Stimulated activated CD8-positive, alpha-beta memory T cell treated with anti-CD3 and anti-CD28 coated beads, Interleukin-15, amount 100 ng/mL, for 48 hours (primary cell): ENCODE measurements at regions not wholly inside any gene's neighbourhood (a gene's known extent, or its start where the extent isn't known, plus 50 kb on each side); places are given as distances from the start of the nearest gene placed in this dataset.
"Not testable (repeated sequence)": the region's sequence is repeated elsewhere in the genome, so short reads cannot be mapped to it uniquely, and the experiment has no call there.

Source experiments
- DNase-seq, 2 donors: peaks; one replicate each; pipeline ENCODE4 v3.0.0-alpha.2; 2020; ENCODE audit warnings: low read depth in 2 of 2

GRCh38 chr1:143778178-143778577 is 193.6 kb downstream of the FAM72C start:
- not testable (repeated sequence) for DNase-seq

DNA sequence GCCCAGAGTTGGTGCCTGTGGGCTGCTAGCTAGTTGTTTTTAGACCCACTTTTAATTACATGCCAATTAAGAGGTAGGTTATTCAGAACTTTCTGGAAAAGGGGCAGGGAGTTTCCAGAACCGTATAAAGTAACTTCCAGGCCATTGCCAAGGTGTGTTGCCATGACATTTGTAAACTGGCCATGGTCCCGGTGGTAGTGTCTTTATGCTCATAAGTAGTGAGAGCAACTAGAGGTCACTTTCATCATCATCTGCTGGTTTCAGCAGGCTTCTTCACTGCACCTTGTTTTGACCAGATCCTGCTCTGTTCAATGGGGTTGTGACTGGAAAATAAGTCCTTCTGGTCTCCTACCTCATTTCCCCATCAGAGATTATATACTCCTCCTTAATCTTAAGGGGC is 207.0 kb downstream of the FAM72C start:
- not testable (repeated sequence) for DNase-seq

- not testable (repeated sequence) for DNase-seq
Observed at GRCh38 chr1:143760366-143760765, 211.4 kb downstream of the FAM72C start.

DNA sequence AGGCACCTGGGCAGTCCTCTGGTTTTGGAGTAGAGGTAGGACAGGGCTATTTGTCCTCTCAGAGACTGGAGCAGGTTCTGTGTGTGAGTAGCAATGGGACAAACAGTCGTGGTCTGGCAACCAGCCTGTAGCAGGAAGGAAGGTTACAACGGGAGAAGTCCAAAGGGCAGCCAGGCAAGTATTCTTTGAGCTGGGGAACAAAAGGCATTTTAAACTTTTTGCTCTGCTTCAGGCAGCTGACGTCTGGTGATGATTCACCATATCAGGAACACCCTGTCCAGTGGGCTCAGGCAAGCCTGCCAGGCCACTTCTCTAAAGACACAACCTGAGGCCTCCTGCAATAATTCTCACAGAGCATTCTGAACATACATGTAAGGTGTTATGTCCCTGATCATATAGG is 215.8 kb downstream of the FAM72C start:
- DNase-seq: not testable (repeated sequence)

- no peak for DNase-seq
Observed at GRCh38 chr1:143748906-143749305, 222.9 kb downstream of the FAM72C start.

GRCh38 chr1:143736562-143736961 is 235.2 kb downstream of the FAM72C start:
- DNase-seq: no peak

DNA sequence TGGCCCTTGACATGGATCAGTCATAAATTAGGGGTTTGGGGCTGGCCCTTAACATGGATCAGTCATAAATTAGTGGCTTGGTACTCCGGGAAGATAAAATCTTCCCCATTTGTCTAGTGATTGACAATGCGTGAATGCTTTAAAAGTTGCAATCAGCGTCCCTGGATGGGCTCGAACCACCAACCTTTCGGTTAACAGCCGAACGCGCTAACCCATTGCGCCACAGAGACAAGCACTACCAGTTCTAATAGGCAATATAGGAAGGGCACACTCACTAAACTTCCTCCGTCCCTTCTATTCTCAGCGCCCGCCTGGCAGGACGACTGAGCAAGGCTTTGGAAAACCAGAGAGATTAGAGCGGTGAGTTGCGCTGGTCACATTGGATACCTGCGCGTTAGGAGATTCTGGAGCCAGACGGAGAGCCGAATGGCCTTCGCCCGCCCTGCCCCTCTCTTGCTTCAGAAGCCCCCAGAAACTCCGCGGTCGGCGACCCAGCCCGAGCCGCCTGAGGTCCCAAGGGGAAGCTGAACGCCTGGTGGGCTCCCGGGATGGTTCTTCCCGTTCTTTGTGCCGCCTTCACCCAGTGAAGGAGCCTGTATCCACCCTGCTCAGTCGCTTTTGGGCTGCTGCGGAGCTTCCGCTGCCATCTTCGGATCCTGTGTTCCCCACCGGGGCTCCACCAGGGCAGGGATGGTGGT is 235.9 kb downstream of the FAM72C start:
- no peak for DNase-seq

DNA sequence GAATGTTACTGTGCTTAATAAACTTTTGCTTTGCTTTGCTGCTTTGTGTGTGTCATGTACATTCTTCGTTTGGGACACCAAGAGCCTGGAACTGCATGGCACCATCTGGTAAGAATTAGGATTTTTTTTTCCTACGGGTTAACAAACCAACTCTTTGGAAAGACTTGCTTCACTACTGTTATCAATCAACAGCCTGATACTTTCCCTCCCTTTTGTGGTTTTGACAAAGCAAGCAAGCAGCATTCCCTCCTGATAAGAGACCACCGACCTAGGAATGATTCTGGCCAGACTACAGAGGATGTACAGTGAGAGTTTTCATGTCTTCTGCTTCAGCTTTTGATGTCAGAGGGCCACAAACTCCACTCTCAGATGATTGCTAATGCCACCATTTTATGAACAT is 237.5 kb downstream of the FAM72C start:
- DNase-seq: not testable (repeated sequence)

- not testable (repeated sequence) for DNase-seq
Observed at GRCh38 chr1:143730890-143731289, 240.9 kb downstream of the FAM72C start.

DNA sequence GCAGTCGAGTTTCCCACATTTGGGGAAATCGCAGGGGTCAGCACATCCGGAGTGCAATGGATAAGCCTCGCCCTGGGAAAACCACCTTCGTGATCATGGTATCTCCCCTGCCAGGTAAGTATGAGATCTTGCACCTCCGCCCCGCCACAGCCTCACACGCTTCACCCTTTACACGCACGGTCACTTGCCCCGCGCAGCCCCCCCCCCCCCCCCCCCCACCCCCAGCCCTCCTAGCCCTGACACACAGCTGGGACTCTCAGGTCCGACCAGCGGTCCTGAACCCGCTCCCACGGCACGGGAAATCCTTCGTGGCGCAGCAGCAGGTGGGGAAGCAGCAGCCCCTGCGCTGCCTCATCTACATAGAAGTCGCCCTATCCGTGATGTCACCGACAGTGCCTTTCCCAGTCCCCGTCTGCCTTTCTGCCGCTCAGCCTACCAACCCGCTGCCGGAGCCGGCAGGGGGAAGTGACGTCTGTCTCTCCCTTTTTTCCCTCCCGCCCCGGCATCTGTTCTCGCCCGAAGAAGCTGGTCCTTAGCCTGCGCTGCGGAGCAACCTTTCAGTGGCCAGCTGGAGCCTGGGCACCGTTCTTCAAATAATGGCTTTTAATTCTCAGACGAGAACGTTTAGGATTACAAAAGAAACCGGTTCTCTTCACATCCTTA is 242.2 kb downstream of the FAM72C start:
- DNase-seq: not testable (repeated sequence)

DNA sequence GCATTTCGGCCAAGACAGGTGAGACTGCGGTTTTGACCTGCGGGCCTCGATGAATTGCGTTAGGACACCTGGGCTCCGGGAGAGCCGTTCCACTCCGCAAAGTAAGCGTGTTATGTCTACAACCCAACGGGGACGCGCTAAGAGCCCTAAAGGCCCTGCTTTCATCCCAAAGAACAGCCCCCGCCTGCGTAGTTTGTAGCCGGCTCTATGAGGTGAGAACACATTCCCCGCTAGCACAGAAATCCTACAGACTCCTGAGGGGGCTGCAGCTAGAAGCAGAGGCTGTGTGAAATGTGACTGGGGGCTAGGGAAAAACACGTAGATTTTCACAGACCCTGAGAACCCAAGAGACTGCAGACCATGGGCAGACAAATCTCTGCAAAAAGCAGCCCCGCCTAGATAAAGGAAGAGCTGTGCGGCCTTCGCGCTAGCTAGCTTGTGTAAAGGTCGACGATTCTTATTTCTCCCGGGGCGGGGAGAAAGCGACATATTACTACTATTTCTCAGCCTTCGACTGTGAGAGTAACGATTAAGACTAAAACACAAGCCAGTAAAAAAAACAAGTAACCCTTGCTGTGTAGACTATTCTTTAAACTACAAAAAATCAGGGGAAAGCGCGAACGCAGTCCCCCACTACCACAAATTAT is 242.9 kb downstream of the FAM72C start:
- DNase-seq: not testable (repeated sequence)

GRCh38 chr1:143727263-143727662 is 244.5 kb downstream of the FAM72C start:
- DNase-seq: no peak

DNA sequence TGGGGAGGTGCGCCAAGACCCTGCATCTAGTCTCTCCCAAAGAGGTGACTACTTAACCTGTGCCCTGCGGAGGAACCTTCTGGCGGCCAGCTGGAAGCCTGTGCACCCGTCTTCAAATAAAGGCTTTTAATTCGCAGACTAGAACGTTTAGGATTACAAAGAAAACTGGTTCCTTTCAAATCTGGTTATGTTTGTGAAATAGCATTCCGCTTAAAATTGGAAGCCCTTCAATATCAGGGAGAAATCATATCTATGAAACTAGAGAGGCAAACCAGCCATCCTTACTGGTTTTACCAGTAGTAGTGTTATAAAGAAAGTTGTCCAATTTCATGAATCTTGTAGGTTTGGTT is 250.8 kb downstream of the FAM72C start:
- DNase-seq: no peak

DNA sequence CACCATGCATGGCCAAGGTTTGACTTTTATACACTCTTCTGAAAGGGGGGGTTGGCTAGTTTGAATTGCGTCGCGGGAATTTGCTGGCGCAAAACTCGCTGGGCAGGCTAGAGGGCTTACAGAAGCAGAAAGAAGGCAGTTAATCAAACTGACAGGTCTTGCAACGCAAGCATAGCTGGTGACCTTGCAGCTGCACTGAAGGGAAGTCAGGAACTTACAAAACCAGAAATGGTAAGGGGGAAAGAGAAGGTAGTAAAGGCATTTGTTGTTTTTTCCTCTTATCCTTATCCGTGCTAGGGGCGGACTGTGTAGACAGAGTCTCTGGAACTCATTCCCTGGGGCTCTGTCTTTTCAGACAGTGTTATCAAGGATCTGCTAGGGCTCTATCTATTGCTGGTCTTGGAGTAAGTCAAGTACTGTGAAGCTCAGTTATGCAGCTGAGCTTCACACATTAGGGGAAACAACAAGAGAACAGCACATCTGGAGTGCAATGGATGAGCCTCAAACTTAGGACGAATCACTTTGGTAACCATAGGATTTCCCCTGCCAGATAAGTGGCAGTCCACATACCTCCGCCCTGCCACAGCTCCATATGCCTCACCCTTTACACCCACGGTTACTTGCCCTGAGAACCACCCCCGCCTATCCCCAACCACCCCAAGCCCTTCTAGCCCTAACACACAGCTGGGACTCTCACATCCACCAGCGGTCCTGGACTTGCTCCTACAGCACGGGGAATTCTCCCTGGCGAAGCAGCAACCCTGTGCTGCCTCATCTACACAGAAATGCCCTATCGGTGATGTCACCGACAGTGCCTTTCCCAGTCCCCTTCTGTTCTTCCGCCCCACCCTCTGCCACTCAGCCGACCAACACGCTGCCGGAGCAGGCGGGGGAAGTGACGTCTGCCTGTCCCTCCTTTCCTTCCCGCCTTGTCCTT is 251.4 kb downstream of the FAM72C start:
- DNase-seq: no peak

DNA sequence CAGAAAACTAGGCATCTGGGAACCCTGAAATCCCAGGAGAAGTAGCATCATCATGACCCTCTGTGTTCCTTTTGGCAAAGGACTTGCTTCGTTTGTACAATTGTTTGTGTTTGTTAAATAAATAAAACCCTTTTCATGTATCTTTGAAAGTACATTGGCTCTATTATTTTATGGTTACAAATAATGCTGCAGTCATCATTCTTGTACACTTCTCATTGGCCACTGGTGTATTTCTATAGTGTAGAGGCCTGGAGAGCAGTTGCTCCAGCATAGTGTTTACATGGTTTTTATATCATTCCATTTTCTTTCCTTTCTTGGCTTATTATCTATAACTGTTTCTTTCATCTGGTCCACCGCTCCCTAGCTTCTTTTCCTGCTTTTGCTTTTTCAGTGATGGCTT is 253.3 kb downstream of the FAM72C start:
- DNase-seq: no peak

- DNase-seq: no peak
Observed at GRCh38 chr1:143718021-143718420, 253.8 kb downstream of the FAM72C start.

DNA sequence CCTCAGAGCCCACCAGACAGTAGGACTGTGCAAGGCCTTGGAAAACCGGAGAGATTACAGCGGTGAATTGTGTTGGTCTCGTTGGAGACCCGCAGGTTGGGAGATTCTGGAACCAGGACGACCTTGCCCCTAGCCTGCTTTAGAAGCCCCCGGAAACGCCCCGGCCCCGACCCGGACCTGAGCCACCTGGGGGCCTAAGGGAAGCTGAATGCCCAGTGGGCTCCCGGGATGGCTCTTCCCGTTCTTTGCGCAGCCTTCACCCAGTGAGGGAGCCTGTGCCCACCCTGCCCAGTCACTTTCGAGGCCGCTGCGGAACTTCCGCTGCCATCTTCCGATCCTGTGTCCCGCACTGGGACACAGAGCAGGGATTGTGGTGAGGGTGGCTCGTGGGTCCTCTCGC is 254.4 kb downstream of the FAM72C start:
- no peak for DNase-seq

DNA sequence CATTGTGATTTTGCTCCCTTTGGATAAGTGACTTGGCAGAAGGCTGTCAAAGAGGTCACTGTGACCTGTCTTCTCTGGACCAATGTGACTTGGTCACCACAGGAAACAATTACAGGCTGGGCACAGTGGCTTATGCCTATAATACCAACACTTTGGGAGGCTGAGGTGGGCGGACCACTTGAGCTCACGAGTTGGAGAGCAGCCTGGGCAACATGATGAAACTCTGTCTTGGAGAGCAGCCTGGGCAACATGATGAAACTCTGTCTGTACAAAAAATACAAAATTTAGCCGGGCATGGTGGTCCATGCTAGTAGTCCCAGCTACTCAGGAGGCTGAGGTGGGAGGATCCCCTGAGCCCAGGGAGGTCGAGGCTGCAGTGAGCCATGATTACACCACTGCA is 256.9 kb downstream of the FAM72C start:
- not testable (repeated sequence) for DNase-seq

GRCh38 chr1:143709606-143710259 is 262.1 kb downstream of the FAM72C start:
- DNase-seq: not testable (repeated sequence)

DNA sequence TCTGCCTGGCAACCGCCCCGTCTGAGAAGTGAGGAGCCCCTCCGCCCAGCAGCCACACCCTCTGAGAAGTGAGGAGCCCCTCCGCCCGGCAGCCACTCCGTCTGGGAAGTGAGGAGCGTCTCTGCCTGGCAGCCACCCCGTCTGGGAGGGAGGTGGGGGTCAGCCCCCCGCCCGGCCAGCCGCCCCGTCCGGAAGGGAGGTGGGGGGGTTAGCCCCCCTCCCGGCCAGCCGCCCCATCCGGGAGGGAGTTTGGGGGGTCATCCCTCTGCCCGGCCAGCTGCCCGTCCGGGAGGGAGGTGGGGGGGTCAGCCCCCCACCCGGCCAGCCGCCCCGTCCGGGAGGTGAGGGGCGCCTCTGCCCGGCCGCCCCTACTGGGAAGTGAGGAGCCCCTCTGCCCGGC is 269.0 kb downstream of the FAM72C start:
- DNase-seq: not testable (repeated sequence)

- DNase-seq: no peak
Observed at GRCh38 chr1:143699731-143700130, 272.1 kb downstream of the FAM72C start.
